ENCODE measurements at regions not wholly inside any gene's neighbourhood (a gene's known extent, or its start where the extent isn't known, plus 50 kb on each side); places are given as distances from the start of the nearest gene placed in this dataset.

- DNase-seq, result no peak
These were observed 321.5 kb downstream of the LRFN2 start for GRCh38 chr6:40265615-40266014.

GRCh38 chr6:40263970-40264369 lies 323.2 kb downstream of the LRFN2 start:
- no peak for DNase-seq

- no peak for DNase-seq
These were observed 324.8 kb downstream of the LRFN2 start for GRCh38 chr6:40262363-40262762.

- DNase-seq, result no peak
These were observed 324.3 kb upstream of the MOCS1 start for GRCh38 chr6:40258531-40258930.

GRCh38 chr6:40256831-40257230 lies 322.6 kb upstream of the MOCS1 start:
- no peak for DNase-seq

GRCh38 chr6:40256224-40256623 lies 322.0 kb upstream of the MOCS1 start:
- no peak for DNase-seq

GRCh38 chr6:40253420-40253819 lies 319.2 kb upstream of the MOCS1 start:
- DNase-seq, result no peak

- no peak for DNase-seq
These were observed 318.4 kb upstream of the MOCS1 start for GRCh38 chr6:40252531-40253258.

- no peak for DNase-seq
These were observed 317.5 kb upstream of the MOCS1 start for GRCh38 chr6:40251637-40252300.

GRCh38 chr6:40249935-40250334 lies 315.7 kb upstream of the MOCS1 start:
- no peak for DNase-seq

- DNase-seq, result no peak
These were observed 313.4 kb upstream of the MOCS1 start for GRCh38 chr6:40247516-40248115.

- DNase-seq, result no peak
These were observed 310.4 kb upstream of the MOCS1 start for GRCh38 chr6:40244699-40245098.

GRCh38 chr6:40232698-40233097 lies 298.4 kb upstream of the MOCS1 start:
- no peak for DNase-seq

- DNase-seq, result no peak
These were observed 293.5 kb upstream of the MOCS1 start for GRCh38 chr6:40227735-40228134.

GRCh38 chr6:40222354-40222753 lies 288.1 kb upstream of the MOCS1 start:
- no peak for DNase-seq

- DNase-seq, result no peak
These were observed 285.5 kb upstream of the MOCS1 start for GRCh38 chr6:40219799-40220198.

GRCh38 chr6:40210628-40211056 lies 276.4 kb upstream of the MOCS1 start:
- no peak for DNase-seq

GRCh38 chr6:40205801-40206200 lies 271.5 kb upstream of the MOCS1 start:
- DNase-seq, result no peak

GRCh38 chr6:40205004-40205403 lies 270.7 kb upstream of the MOCS1 start:
- DNase-seq, result no peak

- DNase-seq, result no peak
These were observed 263.1 kb upstream of the MOCS1 start for GRCh38 chr6:40197371-40197770.

- no peak for DNase-seq
These were observed 261.9 kb upstream of the MOCS1 start for GRCh38 chr6:40196135-40196518.

- DNase-seq, result no peak
These were observed 261.3 kb upstream of the MOCS1 start for GRCh38 chr6:40195428-40196134.

- DNase-seq, result no peak
These were observed 260.3 kb upstream of the MOCS1 start for GRCh38 chr6:40194447-40195170.
